Liver (tissue), 3 donors: ENCODE measurements at regions not wholly inside any gene's neighbourhood (a gene's known extent, or its start where the extent isn't known, plus 50 kb on each side); places are given as distances from the start of the nearest gene placed in this dataset.

Experiments used
- CTCF ChIP-seq: fragments of 150-350 bp; IDR thresholded peaks from 2 replicates; pipeline ENCODE4 v1.5.1; 2017; ENCODE audit warnings: improper control_type of control experiment, low read depth, low read length; ENCODE audit not compliant: missing input control
- JUND ChIP-seq, 2 donors: IDR thresholded peaks; 2 replicates each; pipeline ENCODE4 v1.6.1; 2016; ENCODE audit warnings: antibody characterized with exemption in 2 of 2
- RAD21 ChIP-seq, 2 donors: IDR thresholded peaks; 2 replicates each; pipeline ENCODE4 v1.6.1; 2016; ENCODE audit warnings: antibody characterized with exemption in 2 of 2, mild to moderate bottlenecking in 2 of 2
- REST ChIP-seq: IDR thresholded peaks from 2 replicates; pipeline ENCODE4 v1.6.1; 2016; ENCODE audit warnings: antibody characterized with exemption, mild to moderate bottlenecking
- SP1 ChIP-seq: IDR thresholded peaks from 2 replicates; pipeline ENCODE4 v1.6.1; 2018; ENCODE audit warnings: antibody characterized with exemption, mild to moderate bottlenecking
- TAF1 ChIP-seq: conservative IDR thresholded peaks from 2 replicates; pipeline ENCODE4 v1.6.1; 2016; ENCODE audit warnings: antibody characterized with exemption, mild to moderate bottlenecking
- YY1 ChIP-seq: IDR thresholded peaks from 2 replicates; pipeline ENCODE4 v1.6.1; 2016; ENCODE audit warnings: antibody characterized with exemption, mild to moderate bottlenecking
- TF ChIP-seq, protein P1 (sequence below): IDR thresholded peaks from 2 replicates; pipeline ENCODE4 v1.6.1; 2016; ENCODE audit warnings: antibody characterized with exemption
- TF ChIP-seq, protein P2 (sequence below): IDR thresholded peaks from 2 replicates; pipeline ENCODE4 v1.6.1; 2016; ENCODE audit warnings: antibody characterized with exemption
- donor health status: healthy.
- donor health status: healthy.

GRCh38 chr2:37529830-37530415 lies 141.5 kb downstream of the CDC42EP3 start:
- TF ChIP-seq CTCF (no peak), YY1 (no peak), JUND (IDR thresholded peaks at IDR 0.05) (no peak), TAF1 (no peak), SP1 (no peak), REST (no peak), RAD21 (IDR thresholded peaks at IDR 0.05) (no peak)
- TF ChIP-seq, protein P1, sequence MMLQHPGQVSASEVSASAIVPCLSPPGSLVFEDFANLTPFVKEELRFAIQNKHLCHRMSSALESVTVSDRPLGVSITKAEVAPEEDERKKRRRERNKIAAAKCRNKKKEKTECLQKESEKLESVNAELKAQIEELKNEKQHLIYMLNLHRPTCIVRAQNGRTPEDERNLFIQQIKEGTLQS = no peak
- TF ChIP-seq, protein P2, sequence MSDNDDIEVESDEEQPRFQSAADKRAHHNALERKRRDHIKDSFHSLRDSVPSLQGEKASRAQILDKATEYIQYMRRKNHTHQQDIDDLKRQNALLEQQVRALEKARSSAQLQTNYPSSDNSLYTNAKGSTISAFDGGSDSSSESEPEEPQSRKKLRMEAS = no peak
